CD4-positive, alpha-beta T cell treated with Interleukin-1 beta for 1 hour (primary cell): ENCODE measurements at regions not wholly inside any gene's neighbourhood (a gene's known extent, or its start where the extent isn't known, plus 50 kb on each side); places are given as distances from the start of the nearest gene placed in this dataset.

ENCODE experiments used
- DNase-seq, 2 donors: peaks; one replicate each; pipeline ENCODE4 v3.0.0-alpha.2; 2020 to 2022

- DNase-seq = no peak
Observed at GRCh38 chr21:31497914-31498313, 153.9 kb upstream of the TIAM1 start.

GRCh38 chr21:31493350-31493880, 149.4 kb upstream of the TIAM1 start:
- no peak for DNase-seq

GRCh38 chr21:31491617-31492016, 147.6 kb upstream of the TIAM1 start:
- DNase-seq = no peak

GRCh38 chr21:31490443-31490842, 146.4 kb upstream of the TIAM1 start:
- no peak for DNase-seq

GRCh38 chr21:31489726-31490125, 145.7 kb upstream of the TIAM1 start:
- DNase-seq = no peak

- no peak for DNase-seq
Observed at GRCh38 chr21:31489014-31489413, 145.0 kb upstream of the TIAM1 start.

- no peak for DNase-seq
Observed at GRCh38 chr21:31484219-31484618, 140.2 kb upstream of the TIAM1 start.

- no peak for DNase-seq
Observed at GRCh38 chr21:31483146-31483545, 139.1 kb upstream of the TIAM1 start.

GRCh38 chr21:31482460-31482859, 138.4 kb upstream of the TIAM1 start:
- DNase-seq = no peak

- DNase-seq = no peak
Observed at GRCh38 chr21:31480228-31480627, 136.2 kb upstream of the TIAM1 start.

- DNase-seq = no peak
Observed at GRCh38 chr21:31479714-31480113, 135.7 kb upstream of the TIAM1 start.

GRCh38 chr21:31479222-31479621, 135.2 kb upstream of the TIAM1 start:
- no peak for DNase-seq

GRCh38 chr21:31476263-31477022, 132.4 kb upstream of the TIAM1 start:
- no peak for DNase-seq

- DNase-seq = no peak
Observed at GRCh38 chr21:31475223-31475622, 131.2 kb upstream of the TIAM1 start.

- no peak for DNase-seq
Observed at GRCh38 chr21:31473685-31474345, 129.8 kb upstream of the TIAM1 start.

GRCh38 chr21:31471865-31472264, 127.8 kb upstream of the TIAM1 start:
- no peak for DNase-seq

- no peak for DNase-seq
Observed at GRCh38 chr21:31470896-31471694, 127.0 kb upstream of the TIAM1 start.

GRCh38 chr21:31460980-31461379, 116.9 kb upstream of the TIAM1 start:
- no peak for DNase-seq

- no peak for DNase-seq
Observed at GRCh38 chr21:31459457-31459856, 115.4 kb upstream of the TIAM1 start.

- no peak for DNase-seq
Observed at GRCh38 chr21:31457675-31458074, 113.6 kb upstream of the TIAM1 start.

GRCh38 chr21:31456201-31456600, 112.1 kb upstream of the TIAM1 start:
- DNase-seq = no peak

- DNase-seq = no peak
Observed at GRCh38 chr21:31455506-31455905, 111.4 kb upstream of the TIAM1 start.

GRCh38 chr21:31450980-31451379, 106.9 kb upstream of the TIAM1 start:
- DNase-seq = no peak
